PC-9 (cell line): ENCODE measurements at regions not wholly inside any gene's neighbourhood (a gene's known extent, or its start where the extent isn't known, plus 50 kb on each side); places are given as distances from the start of the nearest gene placed in this dataset.

Source experiments
- BruUV-seq: library from RNA; stranded (reverse); fragments of 400-500 nt; replicated peaks from 2 replicates; lab custom pipeline; 2021; lab: Mats Ljungman, UMichigan
- CTCF ChIA-PET: fragments of 300-600 bp; sonication (Branson Sonifier 250); formaldehyde crosslinking; loops from one replicate; lab custom pipeline; 2022; ENCODE audit warnings: antibody characterized with exemption; lab: Charles Lee
- POLR2A ChIA-PET: fragments of 300-600 bp; sonication (Branson Sonifier 250); formaldehyde crosslinking; loops from one replicate; lab custom pipeline; 2022; ENCODE audit warnings: antibody characterized with exemption; ENCODE audit not compliant: unreplicated experiment; lab: Charles Lee
- DNase-seq, 2 experiments: peaks; one replicate each; pipeline versions ENCODE4 v3.0.0 to v3.0.0-alpha.2; 2015 to 2022; ENCODE audit warnings: mixed read lengths in 1 of 2
- H2AFZ ChIP-seq: fragments of 200-600 bp; sonication (generic); 2 replicates; pipeline ENCODE4 v1.8.1; 2017; ENCODE audit warnings: antibody characterized with exemption
- H3F3A ChIP-seq: fragments of 200-600 bp; sonication (generic); 2 replicates; pipeline ENCODE4 v1.8.1; 2017; ENCODE audit warnings: antibody characterized with exemption, mild to moderate bottlenecking, low read depth; ENCODE audit not compliant: insufficient read depth
- H3K27ac ChIP-seq: fragments of 200-600 bp; sonication (generic); 2 replicates; pipeline ENCODE4 v1.6.1; 2016; ENCODE audit warnings: mixed run types
- H3K27me3 ChIP-seq: fragments of 200-600 bp; sonication (generic); 2 replicates; pipeline ENCODE4 v1.6.1; 2016; ENCODE audit warnings: low read depth, mixed run types; ENCODE audit not compliant: insufficient read depth
- H3K36me3 ChIP-seq: fragments of 200-600 bp; sonication (generic); 2 replicates; pipeline ENCODE4 v1.6.1; 2016; ENCODE audit warnings: low read depth, mixed run types
- H3K4me1 ChIP-seq: fragments of 200-600 bp; sonication (generic); replicated peaks from 2 replicates; pipeline ENCODE4 v1.6.1; 2016; ENCODE audit warnings: mixed run types; ENCODE audit not compliant: insufficient read depth
- H3K4me2 ChIP-seq: fragments of 200-600 bp; sonication (generic); 2 replicates; pipeline ENCODE4 v1.6.1; 2017; ENCODE audit warnings: mixed run types
- H3K4me3 ChIP-seq: fragments of 200-600 bp; sonication (generic); 2 replicates; pipeline ENCODE4 v1.6.1; 2016; ENCODE audit warnings: mixed run types
- H3K79me2 ChIP-seq: fragments of 200-600 bp; sonication (generic); 2 replicates; pipeline ENCODE4 v1.6.1; 2017; ENCODE audit warnings: low read depth, mixed run types
- H3K9me2 ChIP-seq: fragments of 200-600 bp; sonication (generic); 2 replicates; pipeline ENCODE4 v1.8.1; 2017; ENCODE audit warnings: mild to moderate bottlenecking; ENCODE audit not compliant: insufficient read depth
- H3K9me3 ChIP-seq: fragments of 200-600 bp; sonication (generic); 2 replicates; pipeline ENCODE4 v1.8.1; 2016; ENCODE audit warnings: low read depth; ENCODE audit not compliant: insufficient read depth
- H4K20me1 ChIP-seq: fragments of 200-600 bp; sonication (generic); 2 replicates; pipeline ENCODE4 v1.8.1; 2017; ENCODE audit not compliant: insufficient read depth
- EZH2 ChIP-seq: fragments of 200-600 bp; sonication (generic); IDR thresholded peaks from 2 replicates; pipeline ENCODE4 v1.8.0; 2017; ENCODE audit warnings: antibody characterized with exemption, low read depth
- intact Hi-C: fragments of 100-400 bp; cut with micrococcal nuclease; formaldehyde crosslinking; loops from one replicate; pipeline ENCODE4 v1.10.0; 2022; ENCODE audit not compliant: unreplicated experiment
- TF ChIP-seq, protein P1 (sequence below): fragments of 200-600 bp; sonication (generic); conservative IDR thresholded peaks from 2 replicates; pipeline ENCODE4 v1.6.1; 2017; ENCODE audit warnings: mixed run types, antibody characterized with exemption, mild to moderate bottlenecking, moderate library complexity

DNA sequence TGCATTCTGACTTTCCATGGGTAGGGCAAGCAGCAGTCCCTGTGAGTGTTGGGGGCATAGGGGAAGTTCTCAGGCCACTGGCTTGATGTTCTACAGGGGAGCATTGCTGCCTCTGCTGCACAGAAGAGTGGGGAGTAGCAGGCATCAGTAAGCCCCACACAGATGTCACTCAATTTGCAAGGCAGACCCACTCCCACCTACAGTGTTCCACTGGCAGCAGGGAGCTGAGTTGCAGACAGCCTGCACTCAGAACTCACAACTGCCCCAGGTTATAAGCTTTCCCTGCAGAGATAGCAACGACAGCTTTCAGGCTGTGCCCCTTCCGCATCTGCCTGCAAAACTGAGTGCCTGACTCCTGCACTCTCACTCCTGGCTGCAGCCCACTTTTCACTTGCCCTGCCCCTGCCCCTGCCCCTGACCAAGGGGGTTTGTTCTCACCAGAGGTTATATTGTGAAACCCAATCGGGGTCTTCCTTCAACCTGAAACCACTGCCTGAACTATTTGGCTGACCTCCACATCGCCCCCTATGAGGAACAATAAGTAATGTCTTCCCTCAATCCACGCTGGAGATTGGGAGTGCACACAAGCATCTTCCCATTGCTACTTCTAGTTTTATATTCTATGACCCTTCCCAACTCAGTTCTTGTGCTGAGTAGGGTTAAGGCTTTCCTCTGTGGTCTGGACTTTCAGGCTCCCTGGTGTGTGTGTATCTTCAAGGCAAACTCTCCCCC is 227.4 kb upstream of the CXorf51B start:
- DNase-seq, result no peak
- no peak overlapping the region for H2AFZ ChIP-seq
- ChIA-PET CTCF (no interaction called here), POLR2A (no interaction called here)
- no peaks in the 10 kb centered on the region for H3K9me2 ChIP-seq
- no peak for TF ChIP-seq EZH2
- TF ChIP-seq, protein P1, sequence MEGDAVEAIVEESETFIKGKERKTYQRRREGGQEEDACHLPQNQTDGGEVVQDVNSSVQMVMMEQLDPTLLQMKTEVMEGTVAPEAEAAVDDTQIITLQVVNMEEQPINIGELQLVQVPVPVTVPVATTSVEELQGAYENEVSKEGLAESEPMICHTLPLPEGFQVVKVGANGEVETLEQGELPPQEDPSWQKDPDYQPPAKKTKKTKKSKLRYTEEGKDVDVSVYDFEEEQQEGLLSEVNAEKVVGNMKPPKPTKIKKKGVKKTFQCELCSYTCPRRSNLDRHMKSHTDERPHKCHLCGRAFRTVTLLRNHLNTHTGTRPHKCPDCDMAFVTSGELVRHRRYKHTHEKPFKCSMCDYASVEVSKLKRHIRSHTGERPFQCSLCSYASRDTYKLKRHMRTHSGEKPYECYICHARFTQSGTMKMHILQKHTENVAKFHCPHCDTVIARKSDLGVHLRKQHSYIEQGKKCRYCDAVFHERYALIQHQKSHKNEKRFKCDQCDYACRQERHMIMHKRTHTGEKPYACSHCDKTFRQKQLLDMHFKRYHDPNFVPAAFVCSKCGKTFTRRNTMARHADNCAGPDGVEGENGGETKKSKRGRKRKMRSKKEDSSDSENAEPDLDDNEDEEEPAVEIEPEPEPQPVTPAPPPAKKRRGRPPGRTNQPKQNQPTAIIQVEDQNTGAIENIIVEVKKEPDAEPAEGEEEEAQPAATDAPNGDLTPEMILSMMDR, result no peak
- H3K4me1 ChIP-seq, result no peaks in the 10 kb centered on the region
- intact Hi-C loops, result no loop called here
- H3K79me2 ChIP-seq, result no peaks in the 10 kb centered on the region
- no peak overlapping the region for H3K27ac ChIP-seq
- no peak overlapping the region for H3K4me3 ChIP-seq
- H4K20me1 ChIP-seq, result no peaks in the 10 kb centered on the region
- H3K27me3 ChIP-seq, result no peaks in the 10 kb centered on the region
- no peaks in the 10 kb centered on the region for H3K9me3 ChIP-seq
- H3F3A ChIP-seq, result no peaks in the 10 kb centered on the region
- no peaks in the 10 kb centered on the region for H3K36me3 ChIP-seq
- no peak overlapping the region for H3K4me2 ChIP-seq
- no TSS peak for BruUV-seq

DNA sequence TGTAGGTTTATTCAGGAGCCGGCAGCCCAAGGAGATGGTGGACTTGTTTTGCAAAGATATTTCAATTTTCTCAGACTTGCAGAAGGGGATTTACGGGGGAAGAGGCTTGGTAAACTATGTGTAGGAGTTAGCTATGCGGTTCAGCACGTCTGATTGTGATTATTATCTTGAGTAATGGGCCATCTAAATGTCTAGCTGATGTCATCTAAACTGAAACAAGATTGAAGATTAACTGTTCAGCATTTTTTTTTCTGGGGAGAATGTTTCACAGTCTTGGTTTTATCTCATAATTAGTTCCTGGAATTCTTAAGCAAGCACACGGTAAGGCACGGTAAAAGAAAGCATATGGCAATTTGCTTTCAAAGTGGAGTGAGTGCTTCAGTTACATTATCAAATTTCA is 207.3 kb upstream of the CXorf51B start:
- no peaks in the 10 kb centered on the region for H3K9me2 ChIP-seq
- POLR2A ChIA-PET, result no interaction called here
- no peak overlapping the region for H3K4me3 ChIP-seq
- TF ChIP-seq, protein P1, result no peak
- no peak for TF ChIP-seq EZH2
- no peaks in the 10 kb centered on the region for H3K9me3 ChIP-seq
- CTCF ChIA-PET, result no interaction called here
- H3K4me1 ChIP-seq, result no peaks in the 10 kb centered on the region
- H3K27me3 ChIP-seq, result no peaks in the 10 kb centered on the region
- no peaks in the 10 kb centered on the region for H3K36me3 ChIP-seq
- H4K20me1 ChIP-seq, result no peaks in the 10 kb centered on the region
- intact Hi-C loops, result no loop called here
- H3F3A ChIP-seq, result no peaks in the 10 kb centered on the region
- DNase-seq, result no peak
- no peak overlapping the region for H3K27ac ChIP-seq
- H3K4me2 ChIP-seq, result no peak overlapping the region
- no TSS peak for BruUV-seq
- no peak overlapping the region for H2AFZ ChIP-seq
- H3K79me2 ChIP-seq, result no peaks in the 10 kb centered on the region

DNA sequence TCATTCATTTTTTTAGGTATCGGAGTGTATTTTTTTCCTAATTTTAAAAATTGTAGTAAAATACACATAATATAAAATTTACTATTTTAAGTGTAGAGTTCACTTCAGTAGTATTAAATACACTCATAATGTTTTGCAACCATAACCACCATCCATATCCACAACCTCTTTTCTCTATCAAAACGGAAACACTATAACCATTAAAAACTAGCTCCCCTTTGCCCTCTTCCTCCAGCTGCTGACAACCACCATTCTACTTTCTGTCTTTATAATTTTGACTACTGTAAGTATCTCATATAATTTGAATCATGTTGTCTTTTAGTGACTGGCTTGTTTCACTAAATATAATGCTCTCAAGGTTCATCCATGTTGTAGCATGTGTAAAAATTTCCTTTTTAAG is 205.4 kb upstream of the CXorf51B start:
- TF ChIP-seq, protein P1, result no peak
- TF ChIP-seq EZH2, result no peak
- Histone ChIP-seq H2AFZ (no peak overlapping the region), H3K4me1 (no peaks in the 10 kb centered on the region), H4K20me1 (no peaks in the 10 kb centered on the region), H3K9me3 (no peaks in the 10 kb centered on the region), H3F3A (no peaks in the 10 kb centered on the region), H3K4me3 (no peak overlapping the region), H3K79me2 (no peaks in the 10 kb centered on the region), H3K27ac (no peak overlapping the region), H3K36me3 (no peaks in the 10 kb centered on the region), H3K27me3 (no peaks in the 10 kb centered on the region), H3K4me2 (no peak overlapping the region), H3K9me2 (no peaks in the 10 kb centered on the region)
- intact Hi-C loops, result no loop called here
- POLR2A ChIA-PET, result no interaction called here
- no peak for DNase-seq
- CTCF ChIA-PET, result no interaction called here
- no TSS peak for BruUV-seq
